ENCODE measurements at regions not wholly inside any gene's neighbourhood (a gene's known extent, or its start where the extent isn't known, plus 50 kb on each side); places are given as distances from the start of the nearest gene placed in this dataset.

GRCh38 chr9:106479679-106480078 lies 383.3 kb upstream of the ZNF462 start:
- BruUV-seq (replicated peaks), result no TSS peak

GRCh38 chr9:106481013-106481609 lies 381.9 kb upstream of the ZNF462 start:
- no peak for DNase-seq
- Histone ChIP-seq H3K4me1 (no peaks in the 10 kb centered on the region), H3K4me3 (ENCODE audit: low read depth, low read length) (no peak overlapping the region), H3K36me3 (ENCODE audit: control insufficient read depth, insufficient read depth, low read length) (no peaks in the 10 kb centered on the region), H3K9me3 (no peaks in the 10 kb centered on the region), H3K27me3 (replicated peaks; ENCODE audit: control insufficient read depth, insufficient read depth, low read length) (no peaks in the 10 kb centered on the region)
- H3K4me3 Mint-ChIP-seq (ENCODE audit: unreplicated experiment), result no peak overlapping the region
- H3K36me3 Mint-ChIP-seq (ENCODE audit: insufficient read depth, unreplicated experiment), result no peaks in the 10 kb centered on the region
- H3K27me3 Mint-ChIP-seq (ENCODE audit: insufficient read depth, unreplicated experiment), result no peaks in the 10 kb centered on the region
- intact Hi-C loops (cut with micrococcal nuclease; ENCODE audit: unreplicated experiment), result no loop called here
- no peaks in the 10 kb centered on the region for H3K9me3 Mint-ChIP-seq (ENCODE audit: unreplicated experiment)
- BruUV-seq (replicated peaks), result no TSS peak
- CTCF ChIA-PET, result no interaction called here
- POLR2A ChIA-PET, result no interaction called here
- no peak overlapping the region for H3K27ac Mint-ChIP-seq (ENCODE audit: unreplicated experiment)
- TF ChIP-seq CTCF (IDR thresholded peaks at IDR 0.05; ENCODE audit: insufficient read depth in 1 of 2, low read depth in 1 of 2, low read length in 1 of 2, severe bottlenecking in 1 of 2, unreplicated experiment in 1 of 2), result no peak
- H3K4me1 Mint-ChIP-seq (ENCODE audit: low read depth, unreplicated experiment), result no peaks in the 10 kb centered on the region

More at GRCh38 chr9:106479679-106480078, 383.3 kb upstream of the ZNF462 start:
- Histone ChIP-seq H3K27me3 (replicated peaks; ENCODE audit: control insufficient read depth, insufficient read depth, low read length) (no peaks in the 10 kb centered on the region), H3K36me3 (ENCODE audit: control insufficient read depth, insufficient read depth, low read length) (no peaks in the 10 kb centered on the region), H3K4me3 (ENCODE audit: low read depth, low read length) (no peak overlapping the region), H3K9me3 (peaks cover 3% of the 10 kb centered on the region; the same call in 1 of the 2 replicates), H3K4me1 (no peaks in the 10 kb centered on the region)
- H3K36me3 Mint-ChIP-seq (ENCODE audit: insufficient read depth, unreplicated experiment), result no peaks in the 10 kb centered on the region
- DNase-seq, result no peak
- no peak for TF ChIP-seq CTCF (IDR thresholded peaks at IDR 0.05; ENCODE audit: insufficient read depth in 1 of 2, low read depth in 1 of 2, low read length in 1 of 2, severe bottlenecking in 1 of 2, unreplicated experiment in 1 of 2)
- H3K27me3 Mint-ChIP-seq (ENCODE audit: insufficient read depth, unreplicated experiment), result no peaks in the 10 kb centered on the region
- intact Hi-C loops (cut with micrococcal nuclease; ENCODE audit: unreplicated experiment), result no loop called here
- POLR2A ChIA-PET, result no interaction called here
- H3K4me3 Mint-ChIP-seq (ENCODE audit: unreplicated experiment), result no peak overlapping the region
- no peaks in the 10 kb centered on the region for H3K4me1 Mint-ChIP-seq (ENCODE audit: low read depth, unreplicated experiment)
- H3K27ac Mint-ChIP-seq (ENCODE audit: unreplicated experiment), result no peak overlapping the region
- H3K9me3 Mint-ChIP-seq (ENCODE audit: unreplicated experiment), result no peaks in the 10 kb centered on the region
- CTCF ChIA-PET, result no interaction called here

GRCh38 chr9:106482733-106483132 lies 380.2 kb upstream of the ZNF462 start:
- no peaks in the 10 kb centered on the region for H3K27me3 Mint-ChIP-seq (ENCODE audit: insufficient read depth, unreplicated experiment)
- no TSS peak for BruUV-seq (replicated peaks)
- ChIA-PET CTCF (no interaction called here), POLR2A (no interaction called here)
- TF ChIP-seq CTCF (IDR thresholded peaks at IDR 0.05; ENCODE audit: insufficient read depth in 1 of 2, low read depth in 1 of 2, low read length in 1 of 2, severe bottlenecking in 1 of 2, unreplicated experiment in 1 of 2), result no peak
- no peak overlapping the region for H3K4me3 Mint-ChIP-seq (ENCODE audit: unreplicated experiment)
- DNase-seq, result no peak
- no peaks in the 10 kb centered on the region for H3K4me1 Mint-ChIP-seq (ENCODE audit: low read depth, unreplicated experiment)
- H3K36me3 Mint-ChIP-seq (ENCODE audit: insufficient read depth, unreplicated experiment), result no peaks in the 10 kb centered on the region
- Histone ChIP-seq H3K36me3 (ENCODE audit: control insufficient read depth, insufficient read depth, low read length) (no peaks in the 10 kb centered on the region), H3K4me1 (no peaks in the 10 kb centered on the region), H3K4me3 (ENCODE audit: low read depth, low read length) (no peak overlapping the region), H3K27me3 (replicated peaks; ENCODE audit: control insufficient read depth, insufficient read depth, low read length) (no peaks in the 10 kb centered on the region), H3K9me3 (no peaks in the 10 kb centered on the region)
- H3K9me3 Mint-ChIP-seq (ENCODE audit: unreplicated experiment), result no peaks in the 10 kb centered on the region
- intact Hi-C loops (cut with micrococcal nuclease; ENCODE audit: unreplicated experiment), result no loop called here
- no peak overlapping the region for H3K27ac Mint-ChIP-seq (ENCODE audit: unreplicated experiment)
